MM.1S (cell line): ENCODE measurements at regions not wholly inside any gene's neighbourhood (a gene's known extent, or its start where the extent isn't known, plus 50 kb on each side); places are given as distances from the start of the nearest gene placed in this dataset.

ENCODE experiments used
- CTCF ChIP-seq: fragments of 300-600 bp; sonication (generic); IDR thresholded peaks from 2 replicates; pipeline ENCODE4 v1.5.1; 2016; ENCODE audit warnings: antibody characterized with exemption, low read length, mixed read lengths
- EZH2 ChIP-seq: fragments of 300-600 bp; sonication (generic); optimal IDR thresholded peaks from 2 replicates; pipeline ENCODE3; 2017; ENCODE audit warnings: low read depth, mild to moderate bottlenecking, antibody characterized with exemption, low read length, mixed read lengths

- no peak for TF ChIP-seq CTCF
- no peak for TF ChIP-seq EZH2
Measured at GRCh38 chr10:108601851-108602250, 1321.5 kb downstream of the XPNPEP1 start.
